BE2C (cell line): ENCODE measurements at regions not wholly inside any gene's neighbourhood (a gene's known extent, or its start where the extent isn't known, plus 50 kb on each side); places are given as distances from the start of the nearest gene placed in this dataset.
"Not testable (repeated sequence)": the region's sequence is repeated elsewhere in the genome, so short reads cannot be mapped to it uniquely, and the experiment has no call there.

Source experiments
- DNase-seq: peaks from one replicate; pipeline ENCODE4 v3.0.0-alpha.2; 2020
- H3K27me3 ChIP-seq: fragments of 250-450 bp; sonication (Bioruptor Pico); 2 replicates; pipeline ENCODE4 v1.5.1; 2020; ENCODE audit warnings: mild to moderate bottlenecking
- H3K36me3 ChIP-seq: fragments of 250-450 bp; sonication (Bioruptor Pico); 2 replicates; pipeline ENCODE4 v1.5.1; 2020; ENCODE audit warnings: mild to moderate bottlenecking
- H3K4me1 ChIP-seq: fragments of 250-450 bp; sonication (Bioruptor Pico); 2 replicates; pipeline ENCODE4 v1.5.1; 2020
- H3K4me3 ChIP-seq: 2 replicates; pipeline ENCODE4 v1.5.1; 2011; ENCODE audit warnings: low read depth, low read length
- H3K9me3 ChIP-seq: fragments of 250-450 bp; sonication (Bioruptor Pico); 2 replicates; pipeline ENCODE4 v1.5.1; 2020
- CTCF ChIP-seq: IDR thresholded peaks from 2 replicates; pipeline ENCODE4 v1.5.1; 2012; ENCODE audit warnings: mild to moderate bottlenecking, low read depth, low read length

GRCh38 chr2:95757988-95758387 lies 166.2 kb downstream of the TRIM43 start:
- H3K4me1 ChIP-seq = no peaks in the 10 kb centered on the region
- DNase-seq = no peak
- H3K4me3 ChIP-seq = no peak overlapping the region
- no peaks in the 10 kb centered on the region for H3K27me3 ChIP-seq
- H3K36me3 ChIP-seq = no peaks in the 10 kb centered on the region
- H3K9me3 ChIP-seq = no peaks in the 10 kb centered on the region
- no peak for TF ChIP-seq CTCF

GRCh38 chr2:95759481-95760246 lies 167.9 kb downstream of the TRIM43 start:
- TF ChIP-seq CTCF = no peak
- no peaks in the 10 kb centered on the region for H3K9me3 ChIP-seq
- no peaks in the 10 kb centered on the region for H3K4me1 ChIP-seq
- DNase-seq = no peak
- no peaks in the 10 kb centered on the region for H3K27me3 ChIP-seq
- H3K36me3 ChIP-seq = no peaks in the 10 kb centered on the region
- H3K4me3 ChIP-seq = no peak overlapping the region

- Histone ChIP-seq H3K9me3 (no peaks in the 10 kb centered on the region), H3K27me3 (no peaks in the 10 kb centered on the region), H3K4me3 (no peak overlapping the region), H3K4me1 (no peaks in the 10 kb centered on the region), H3K36me3 (no peaks in the 10 kb centered on the region)
- no peak for TF ChIP-seq CTCF
- no peak for DNase-seq
Observed at GRCh38 chr2:95760806-95761525, 169.2 kb downstream of the TRIM43 start.

- H3K27me3 ChIP-seq = no peaks in the 10 kb centered on the region
- no peak for TF ChIP-seq CTCF
- H3K4me3 ChIP-seq = no peak overlapping the region
- H3K9me3 ChIP-seq = no peaks in the 10 kb centered on the region
- H3K4me1 ChIP-seq = no peaks in the 10 kb centered on the region
- no peak for DNase-seq
- no peaks in the 10 kb centered on the region for H3K36me3 ChIP-seq
Observed at GRCh38 chr2:95761556-95761955, 169.8 kb downstream of the TRIM43 start.

GRCh38 chr2:95762023-95763021 lies 170.5 kb downstream of the TRIM43 start:
- H3K27me3 ChIP-seq, DNase-seq, H3K9me3 ChIP-seq, H3K36me3 ChIP-seq, H3K4me1 ChIP-seq, H3K4me3 ChIP-seq: not testable (repeated sequence)

- H3K4me3 ChIP-seq, H3K4me1 ChIP-seq, DNase-seq, H3K27me3 ChIP-seq, H3K9me3 ChIP-seq, H3K36me3 ChIP-seq: not testable (repeated sequence)
Observed at GRCh38 chr2:95763074-95763473, 171.3 kb downstream of the TRIM43 start.

GRCh38 chr2:95764966-95765365 lies 173.2 kb downstream of the TRIM43 start:
- DNase-seq, H3K4me1 ChIP-seq, H3K36me3 ChIP-seq, H3K9me3 ChIP-seq, H3K4me3 ChIP-seq, H3K27me3 ChIP-seq: not testable (repeated sequence)

- not testable (repeated sequence) for H3K4me3 ChIP-seq, H3K9me3 ChIP-seq, H3K4me1 ChIP-seq, H3K36me3 ChIP-seq, H3K27me3 ChIP-seq, DNase-seq
Observed at GRCh38 chr2:95765925-95766910, 174.4 kb downstream of the TRIM43 start.

GRCh38 chr2:95767531-95767930 lies 175.7 kb downstream of the TRIM43 start:
- not testable (repeated sequence) for DNase-seq

GRCh38 chr2:95767950-95768349 lies 176.1 kb downstream of the TRIM43 start:
- DNase-seq, H3K27me3 ChIP-seq, H3K9me3 ChIP-seq, H3K4me1 ChIP-seq, H3K36me3 ChIP-seq, H3K4me3 ChIP-seq: not testable (repeated sequence)

More at GRCh38 chr2:95767531-95767930, 175.7 kb downstream of the TRIM43 start:
- not testable (repeated sequence) for H3K36me3 ChIP-seq, H3K27me3 ChIP-seq, H3K4me3 ChIP-seq, H3K4me1 ChIP-seq, H3K9me3 ChIP-seq
